HepG2 (cell line): ENCODE measurements at regions not wholly inside any gene's neighbourhood (a gene's known extent, or its start where the extent isn't known, plus 50 kb on each side); places are given as distances from the start of the nearest gene placed in this dataset.

Source experiments
- ZHX2 ChIP-seq, 2 experiments: sonication (generic) in 1 of 2; formaldehyde crosslinking in 1 of 2; IDR thresholded peaks; 2 replicates each; pipeline versions ENCODE4 v1.6.1 to v1.9.0; 2014 to 2022; ENCODE audit warnings: antibody characterized with exemption in 1 of 2, borderline replicate concordance in 1 of 2, inconsistent platforms in 1 of 2, low read depth in 1 of 2, missing genetic modification reagents in 1 of 2
- ZNF570 ChIP-seq: sonication (generic); formaldehyde crosslinking; IDR thresholded peaks from 2 replicates; pipeline ENCODE4 v1.4.0; 2020; ENCODE audit warnings: mild to moderate bottlenecking, missing genetic modification reagents, borderline replicate concordance
- small RNA-seq, 3 experiments: library from RNA; depleted of rRNA; stranded (forward); fragments of <200 nt; gene quantifications; one replicate each; pipeline ENCODE3, GENCODE V24; 2012; ENCODE audit warnings: low read depth in 2 of 3, low replicate concordance in 1 of 3; ENCODE audit not compliant: insufficient read length in 3 of 3, insufficient read depth in 2 of 3

GRCh38 chr4:103773691-103774231 is 54.0 kb upstream of the TACR3 start (continued):
- TF ChIP-seq ZHX2 (IDR thresholded peaks at IDR 0.05; ENCODE audit: low read depth) = no peak
- TF ChIP-seq ZHX2 (CRISPR knock-in tag; IDR thresholded peaks at IDR 0.05; ENCODE audit: borderline replicate concordance) = no peak
- no peak for TF ChIP-seq ZNF570

Small RNA genes in the stretch of these regions (small RNA-seq; reads per million reads assigned to genes)
- gene RNU6-635P = 0 reads per million in 3 experiments
